ENCODE measurements at regions not wholly inside any gene's neighbourhood (a gene's known extent, or its start where the extent isn't known, plus 50 kb on each side); places are given as distances from the start of the nearest gene placed in this dataset.

GRCh38 chr1:102659876-102660483, 448.3 kb downstream of the COL11A1 start:
- peak; percentile 36 for DNase-seq

GRCh38 chr1:102655034-102655433, 453.3 kb downstream of the COL11A1 start:
- DNase-seq = no peak

DNA sequence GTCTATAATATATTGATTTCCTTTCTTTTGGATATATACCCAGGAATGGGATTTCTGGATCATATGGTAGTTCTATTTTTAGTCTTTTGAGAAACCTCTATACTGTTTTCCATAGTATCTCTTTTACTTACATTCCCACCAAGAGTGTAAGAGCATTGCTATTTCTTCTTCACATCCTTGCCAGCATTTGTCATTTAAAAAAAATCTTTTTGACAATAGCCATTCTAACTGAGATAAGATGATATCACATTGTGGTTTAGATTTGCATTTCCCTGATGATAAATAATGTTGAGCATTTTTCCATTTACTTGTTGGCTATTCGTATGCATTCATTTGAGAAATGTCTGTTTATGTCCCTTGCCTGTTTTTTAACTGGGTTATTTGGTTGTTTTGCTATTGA, 467.4 kb downstream of the COL11A1 start:
- DNase-seq = no peak

DNA sequence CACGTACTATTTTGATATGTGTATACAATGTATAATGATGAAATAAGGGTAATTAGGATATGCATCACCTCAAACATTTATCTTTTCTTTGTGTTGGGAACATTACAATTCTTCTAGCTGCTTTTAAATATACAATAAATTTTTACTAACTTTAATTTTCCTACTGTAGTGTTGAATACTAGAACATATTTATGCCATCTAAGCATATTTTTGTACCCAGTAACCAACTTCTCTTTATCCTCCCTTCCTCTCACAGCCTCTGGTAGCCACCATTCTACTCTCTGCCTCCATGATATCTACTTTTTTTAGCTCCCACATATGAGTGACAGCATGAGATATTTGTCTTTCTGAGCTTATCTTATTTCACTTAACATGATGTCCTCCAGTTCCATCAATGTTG, 468.0 kb downstream of the COL11A1 start:
- no peak for DNase-seq

DNA sequence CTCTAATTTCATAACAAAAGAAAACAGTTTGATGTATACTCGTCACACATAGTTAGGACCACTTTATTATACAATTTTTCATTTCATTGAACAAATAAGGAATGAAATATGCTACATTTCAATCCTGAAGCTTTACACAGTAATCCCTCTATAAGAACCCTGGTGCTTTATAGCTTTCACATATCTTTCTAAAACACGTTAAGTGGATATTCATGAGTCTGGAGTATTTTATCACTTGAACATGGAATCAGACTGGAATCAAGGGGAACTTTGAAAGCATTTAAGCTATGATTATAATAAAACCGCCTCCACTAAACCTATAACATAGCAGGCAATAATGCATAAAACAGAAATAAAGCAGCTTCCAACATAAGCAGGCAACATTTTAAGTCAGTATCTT, 476.6 kb downstream of the COL11A1 start:
- DNase-seq = no peak

- no peak for DNase-seq
These were observed 478.3 kb downstream of the COL11A1 start for GRCh38 chr1:102630041-102630440.

- DNase-seq = peak; percentile 38
These were observed 480.2 kb downstream of the COL11A1 start for GRCh38 chr1:102628109-102628613.

DNA sequence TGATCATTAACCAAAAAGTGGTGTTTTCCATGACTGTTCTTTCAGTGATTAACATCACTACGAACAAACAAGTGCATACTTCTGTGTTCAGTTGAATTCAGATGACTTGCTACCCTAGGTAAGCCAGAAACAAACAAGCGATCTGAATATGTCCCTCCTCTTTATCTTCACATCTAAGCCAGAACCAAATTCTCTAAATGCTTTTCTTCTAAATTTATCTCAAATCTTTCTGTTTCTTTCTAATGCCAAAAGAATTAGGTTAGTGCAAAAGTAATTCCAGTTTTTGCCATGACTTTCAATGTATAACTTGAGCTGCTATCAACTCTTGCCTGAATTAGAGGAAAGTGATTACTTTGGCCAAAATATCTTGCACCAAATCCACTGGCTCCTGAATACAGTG, 481.2 kb downstream of the COL11A1 start:
- no peak for DNase-seq

GRCh38 chr1:102615896-102616295, 492.4 kb downstream of the COL11A1 start:
- no peak for DNase-seq

DNA sequence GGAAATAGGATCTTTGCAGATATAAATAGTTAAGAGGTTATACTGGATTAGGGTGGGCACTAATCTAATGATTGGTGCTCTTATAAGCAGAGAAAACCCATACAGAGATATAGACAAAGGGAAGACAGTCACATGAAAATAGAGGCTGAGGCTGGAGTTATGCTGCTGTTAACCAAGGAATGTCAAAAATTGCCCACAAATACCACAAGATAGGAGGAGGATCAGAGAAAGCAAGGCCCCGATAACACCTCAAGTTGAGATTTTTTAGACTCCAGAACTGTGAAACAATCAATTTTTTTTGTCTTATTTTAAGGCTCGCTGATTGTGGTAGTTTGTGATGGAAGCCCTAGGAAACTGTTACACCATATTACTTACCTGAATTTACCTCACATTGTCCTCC, 513.2 kb downstream of the COL11A1 start:
- DNase-seq = no peak

- no peak for DNase-seq
These were observed 515.0 kb downstream of the COL11A1 start for GRCh38 chr1:102593276-102593675.

- no peak for DNase-seq
These were observed 519.8 kb downstream of the COL11A1 start for GRCh38 chr1:102588536-102588935.

GRCh38 chr1:102586022-102586421, 522.3 kb downstream of the COL11A1 start:
- DNase-seq = no peak

DNA sequence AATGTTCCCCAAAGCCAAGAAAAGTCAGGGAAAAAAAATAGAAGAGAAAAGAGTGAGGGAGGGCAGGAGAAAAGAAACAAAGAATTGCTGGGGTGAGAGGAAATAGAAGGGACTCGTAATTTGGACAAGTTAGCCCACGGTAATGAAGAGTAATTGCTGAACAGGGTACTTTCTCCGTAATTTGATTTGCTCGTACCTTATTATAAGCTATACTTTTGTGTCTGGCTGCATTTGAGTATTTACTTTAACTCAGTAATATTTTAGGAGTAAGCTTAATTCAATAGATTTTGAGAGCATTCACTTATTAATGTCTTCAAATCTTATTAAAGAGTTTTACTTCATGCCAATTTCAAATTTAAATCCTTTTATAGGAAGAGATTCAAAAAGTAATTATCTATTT, 527.5 kb downstream of the COL11A1 start:
- no peak for DNase-seq

DNA sequence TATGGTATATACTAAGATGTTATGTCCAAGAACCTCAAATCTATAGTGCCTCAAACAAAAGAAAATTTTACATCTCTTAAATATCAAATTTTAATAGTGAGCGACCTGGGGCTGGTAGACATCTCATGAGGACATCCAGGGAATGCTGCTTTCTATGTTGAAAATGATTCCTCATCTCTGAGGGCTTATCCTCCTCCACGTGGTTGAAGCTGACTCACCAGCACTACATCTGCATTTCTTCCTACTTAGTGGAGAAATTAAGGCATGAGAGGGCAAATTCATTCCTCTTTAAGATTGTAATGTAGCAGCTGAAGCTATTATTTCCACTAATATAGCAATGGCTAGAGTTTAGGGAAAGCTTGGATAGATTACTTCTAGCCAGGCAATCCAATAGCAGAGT, 529.5 kb downstream of the COL11A1 start:
- DNase-seq = no peak

DNA sequence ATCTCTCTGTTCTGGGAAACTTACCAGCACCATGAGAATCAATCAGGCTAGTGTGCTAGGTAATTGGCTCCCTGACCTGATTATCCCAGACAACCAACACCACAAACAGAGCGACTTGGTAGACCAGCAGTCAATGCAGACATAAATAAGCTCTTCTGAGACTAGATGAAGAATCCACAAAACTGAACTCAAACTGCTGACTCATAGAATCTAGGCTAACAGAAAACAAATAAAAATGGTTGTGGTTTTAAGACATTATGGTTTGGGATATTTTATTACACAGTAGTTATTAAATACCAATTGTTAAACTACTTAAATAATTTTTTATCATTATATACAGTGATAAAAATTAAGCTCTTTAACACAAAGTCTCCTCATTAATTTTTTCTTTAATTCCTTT, 535.7 kb downstream of the COL11A1 start:
- DNase-seq = no peak

DNA sequence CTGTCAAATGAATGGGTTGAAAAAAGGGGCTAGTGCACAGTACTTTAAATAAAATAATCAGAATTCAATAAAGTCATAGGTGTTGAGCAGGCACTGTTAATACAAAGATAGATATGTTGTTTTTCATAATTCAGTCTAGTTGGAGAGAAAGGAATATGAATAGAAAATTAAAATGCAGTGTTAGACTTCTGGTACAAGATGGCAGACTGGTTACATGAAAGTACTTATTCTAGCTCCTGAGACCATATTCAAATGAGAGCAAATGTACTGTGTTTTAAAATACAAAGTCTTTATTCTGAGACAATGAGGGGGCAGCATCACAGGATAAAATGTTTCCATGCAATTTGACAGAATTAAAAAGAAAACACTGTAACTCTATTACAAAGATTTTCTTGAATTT, 542.1 kb downstream of the COL11A1 start:
- DNase-seq = no peak

DNA sequence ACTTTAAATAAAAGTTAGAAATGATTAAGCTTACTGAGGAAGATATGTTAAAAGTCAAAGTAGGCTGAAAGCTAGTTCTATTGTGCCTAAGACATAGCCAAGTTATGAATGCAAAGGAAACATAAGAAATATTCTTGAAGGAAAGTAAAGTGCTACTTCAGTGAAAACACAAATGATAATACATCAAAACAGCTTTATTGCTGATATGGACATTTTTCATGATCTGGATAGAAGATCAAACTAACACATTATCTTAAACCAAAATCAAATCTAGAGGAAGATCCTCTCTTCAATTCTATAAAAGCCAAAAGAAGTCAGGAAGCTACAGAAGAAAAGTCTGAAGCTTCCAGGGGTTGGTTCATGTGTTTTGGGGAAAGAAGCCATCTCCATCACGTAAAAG, 545.9 kb downstream of the COL11A1 start:
- no peak for DNase-seq

DNA sequence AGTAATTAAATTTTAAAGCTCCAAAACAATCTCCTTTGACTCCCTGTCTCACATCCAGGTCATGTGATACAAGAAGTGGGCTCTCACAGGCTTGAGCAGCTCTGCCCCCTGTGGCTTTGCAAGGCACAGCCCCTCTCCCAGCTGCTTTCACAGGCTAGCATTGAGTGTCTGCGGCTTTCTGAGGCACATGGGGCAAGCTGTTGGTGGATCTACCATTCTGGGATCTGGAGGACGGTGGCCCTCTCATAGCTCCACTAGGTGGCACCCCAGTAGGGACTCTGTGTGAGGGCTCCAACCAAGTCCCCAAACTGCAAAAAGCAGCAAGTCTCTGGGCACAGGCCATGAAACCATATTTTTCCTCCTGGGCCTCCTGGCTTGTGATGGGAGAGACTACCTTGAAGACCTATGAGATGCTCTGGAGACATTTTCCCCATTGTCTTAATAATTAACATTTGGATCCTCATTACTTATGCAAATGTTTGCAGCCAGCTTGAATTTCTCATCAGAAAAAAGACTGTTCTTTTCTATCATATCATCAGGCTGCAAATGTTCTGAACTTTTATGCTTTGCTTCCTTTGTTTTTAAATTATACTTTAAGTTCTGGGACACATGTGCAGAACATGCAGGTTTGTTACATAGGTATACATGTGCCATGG, 554.1 kb upstream of the OLFM3 start:
- no peak for DNase-seq

GRCh38 chr1:102546251-102546650, 549.5 kb upstream of the OLFM3 start:
- DNase-seq = no peak

GRCh38 chr1:102535829-102536505, 539.2 kb upstream of the OLFM3 start:
- DNase-seq = no peak

GRCh38 chr1:102531036-102531435, 534.3 kb upstream of the OLFM3 start:
- no peak for DNase-seq

- no peak for DNase-seq
These were observed 532.7 kb upstream of the OLFM3 start for GRCh38 chr1:102529446-102529845.

- no peak for DNase-seq
These were observed 504.0 kb upstream of the OLFM3 start for GRCh38 chr1:102500758-102501157.
